Stimulated activated CD8-positive, alpha-beta memory T cell treated with anti-CD3 and anti-CD28 coated beads, Interleukin-7, amount 100 ng/mL, for 4 hours (primary cell): ENCODE measurements at regions not wholly inside any gene's neighbourhood (a gene's known extent, or its start where the extent isn't known, plus 50 kb on each side); places are given as distances from the start of the nearest gene placed in this dataset.
"Not testable (repeated sequence)": the region's sequence is repeated elsewhere in the genome, so short reads cannot be mapped to it uniquely, and the experiment has no call there.

ENCODE experiments used
- DNase-seq, 2 donors: peaks; one replicate each; pipeline ENCODE4 v3.0.0-alpha.2; 2020; ENCODE audit warnings: low read depth in 2 of 2

GRCh38 chr9:135195975-135196374 lies 108.5 kb downstream of the OLFM1 start:
- not testable (repeated sequence) for DNase-seq

GRCh38 chr9:135196474-135196873 lies 109.0 kb downstream of the OLFM1 start:
- no peak for DNase-seq

GRCh38 chr9:135198144-135198543 lies 110.7 kb downstream of the OLFM1 start:
- no peak for DNase-seq

- no peak for DNase-seq
Observed at GRCh38 chr9:135198586-135199285, 111.3 kb downstream of the OLFM1 start.

GRCh38 chr9:135199489-135199888 lies 112.0 kb downstream of the OLFM1 start:
- DNase-seq, result no peak

GRCh38 chr9:135201711-135202110 lies 114.2 kb downstream of the OLFM1 start:
- no peak for DNase-seq

GRCh38 chr9:135204177-135204576 lies 116.7 kb downstream of the OLFM1 start:
- no peak for DNase-seq

GRCh38 chr9:135209136-135209535 lies 121.7 kb downstream of the OLFM1 start:
- DNase-seq, result no peak

- no peak for DNase-seq
Observed at GRCh38 chr9:135209852-135210251, 122.4 kb downstream of the OLFM1 start.

GRCh38 chr9:135210676-135211523 lies 123.4 kb downstream of the OLFM1 start:
- DNase-seq, result no peak

- DNase-seq, result no peak
Observed at GRCh38 chr9:135211524-135211890, 124.0 kb downstream of the OLFM1 start.

- no peak for DNase-seq
Observed at GRCh38 chr9:135212961-135213360, 125.5 kb downstream of the OLFM1 start.

- DNase-seq, result no peak
Observed at GRCh38 chr9:135213566-135213965, 126.1 kb downstream of the OLFM1 start.

GRCh38 chr9:135214054-135214640 lies 126.7 kb downstream of the OLFM1 start:
- no peak for DNase-seq

- no peak for DNase-seq
Observed at GRCh38 chr9:135214706-135215105, 127.2 kb downstream of the OLFM1 start.

- DNase-seq, result no peak
Observed at GRCh38 chr9:135215571-135216161, 128.2 kb downstream of the OLFM1 start.

GRCh38 chr9:135216236-135216635 lies 128.8 kb downstream of the OLFM1 start:
- DNase-seq, result no peak

- no peak for DNase-seq
Observed at GRCh38 chr9:135216791-135217441, 129.4 kb downstream of the OLFM1 start.

GRCh38 chr9:135217836-135218235 lies 130.4 kb downstream of the OLFM1 start:
- DNase-seq, result no peak

GRCh38 chr9:135218331-135219225 lies 131.1 kb downstream of the OLFM1 start:
- DNase-seq, result no peak
